ENCODE measurements at regions not wholly inside any gene's neighbourhood (a gene's known extent, or its start where the extent isn't known, plus 50 kb on each side); places are given as distances from the start of the nearest gene placed in this dataset.

DNA sequence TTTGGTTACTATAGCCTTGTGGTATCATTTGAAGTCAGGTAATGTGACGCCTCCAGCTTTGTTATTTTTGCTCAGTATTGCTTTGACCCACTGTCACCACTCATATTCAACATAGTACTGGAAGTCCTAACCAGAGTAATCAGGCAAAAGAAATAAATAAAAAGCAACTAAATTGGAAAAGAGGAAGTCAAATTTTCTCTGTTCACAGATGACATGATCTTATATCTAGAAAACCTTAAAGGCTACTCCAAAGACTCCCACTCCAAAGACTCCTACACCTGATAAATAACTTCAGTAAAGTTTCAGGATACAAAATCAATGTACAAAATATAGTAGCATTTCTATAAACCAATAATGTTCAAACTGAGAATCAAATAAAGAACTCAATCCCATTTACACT, 348.6 kb downstream of the CXXC4 start:
- ATAC-seq = no peak
- Histone ChIP-seq H3K36me3 (no peaks in the 10 kb centered on the region), H3K9me3 (no peaks in the 10 kb centered on the region), H3K27ac (no peak overlapping the region), H3K27me3 (no peaks in the 10 kb centered on the region), H3K4me3 (no peak overlapping the region), H3K4me1 (no peaks in the 10 kb centered on the region)
- no peak for DNase-seq
- intact Hi-C loops (cut with DNase I) = no loop called here
- 92% methylated on average over 1 of the region's 1 CpG for WGBS (ENCODE audit: insufficient coverage, low coverage, low lambda C conversion rate, missing lambda C conversion rate)
- TF ChIP-seq POLR2A (IDR thresholded peaks at IDR 0.05) = no peak
- TF ChIP-seq, protein P1, sequence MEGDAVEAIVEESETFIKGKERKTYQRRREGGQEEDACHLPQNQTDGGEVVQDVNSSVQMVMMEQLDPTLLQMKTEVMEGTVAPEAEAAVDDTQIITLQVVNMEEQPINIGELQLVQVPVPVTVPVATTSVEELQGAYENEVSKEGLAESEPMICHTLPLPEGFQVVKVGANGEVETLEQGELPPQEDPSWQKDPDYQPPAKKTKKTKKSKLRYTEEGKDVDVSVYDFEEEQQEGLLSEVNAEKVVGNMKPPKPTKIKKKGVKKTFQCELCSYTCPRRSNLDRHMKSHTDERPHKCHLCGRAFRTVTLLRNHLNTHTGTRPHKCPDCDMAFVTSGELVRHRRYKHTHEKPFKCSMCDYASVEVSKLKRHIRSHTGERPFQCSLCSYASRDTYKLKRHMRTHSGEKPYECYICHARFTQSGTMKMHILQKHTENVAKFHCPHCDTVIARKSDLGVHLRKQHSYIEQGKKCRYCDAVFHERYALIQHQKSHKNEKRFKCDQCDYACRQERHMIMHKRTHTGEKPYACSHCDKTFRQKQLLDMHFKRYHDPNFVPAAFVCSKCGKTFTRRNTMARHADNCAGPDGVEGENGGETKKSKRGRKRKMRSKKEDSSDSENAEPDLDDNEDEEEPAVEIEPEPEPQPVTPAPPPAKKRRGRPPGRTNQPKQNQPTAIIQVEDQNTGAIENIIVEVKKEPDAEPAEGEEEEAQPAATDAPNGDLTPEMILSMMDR (IDR thresholded peaks at IDR 0.05) = no peak

DNA sequence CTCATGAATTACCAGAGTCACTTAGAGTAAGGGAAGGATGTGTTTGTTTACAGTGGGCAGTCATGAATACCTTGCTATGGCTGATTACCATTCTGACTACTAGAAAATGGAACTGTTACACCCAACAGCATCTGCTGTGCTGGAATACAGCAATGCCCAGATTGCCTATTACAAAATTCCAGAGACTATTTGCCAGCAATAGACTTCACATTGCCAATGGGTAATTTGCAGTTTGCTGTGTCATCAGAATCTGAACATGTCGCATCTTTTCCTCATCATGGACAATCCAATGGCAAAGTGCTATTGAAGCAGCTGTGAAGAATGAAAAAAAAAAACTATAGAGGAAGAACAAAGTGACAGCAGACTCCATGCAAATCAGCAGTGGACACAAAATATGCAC, 356.6 kb downstream of the CXXC4 start:
- no peak overlapping the region for H3K27ac ChIP-seq
- DNase-seq (no peak), ATAC-seq (no peak)
- no peak overlapping the region for H3K4me3 ChIP-seq
- H3K36me3 ChIP-seq = no peaks in the 10 kb centered on the region
- no peak for TF ChIP-seq POLR2A (IDR thresholded peaks at IDR 0.05)
- TF ChIP-seq, protein P1 (IDR thresholded peaks at IDR 0.05) = no peak
- H3K4me1 ChIP-seq = no peaks in the 10 kb centered on the region
- no peaks in the 10 kb centered on the region for H3K9me3 ChIP-seq
- WGBS (ENCODE audit: insufficient coverage, low coverage, low lambda C conversion rate, missing lambda C conversion rate) = 71% methylated on average over 1 of the region's 1 CpG
- H3K27me3 ChIP-seq = no peaks in the 10 kb centered on the region
- intact Hi-C loops (cut with DNase I) = no loop called here

DNA sequence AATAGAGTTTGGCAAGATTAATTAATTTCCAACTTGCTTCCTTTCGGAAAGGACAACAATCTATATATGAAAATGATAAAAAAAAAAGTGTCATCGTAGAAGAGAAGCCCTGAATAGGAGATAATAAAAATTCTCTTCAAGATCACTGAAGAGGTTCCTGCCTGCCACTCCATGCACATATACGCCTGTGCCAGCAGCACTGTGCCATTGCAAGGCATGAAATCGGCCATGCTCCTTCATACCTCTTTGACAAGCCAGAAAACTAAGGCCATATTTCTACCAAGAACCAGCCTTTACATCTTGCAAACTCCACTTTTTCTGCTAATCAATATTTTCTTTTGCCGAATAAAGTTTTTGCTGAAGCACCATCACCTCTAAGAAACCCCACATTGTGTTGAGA, 365.5 kb downstream of the CXXC4 start:
- DNase-seq = no peak
- peak; percentile 50 to 67 (median 58) for ATAC-seq
- intact Hi-C loops (cut with DNase I) = no loop called here
- Histone ChIP-seq H3K9me3 (no peaks in the 10 kb centered on the region), H3K4me3 (peak overlapping the region in 2 of 3 donors; percentile 20 to 21), H3K4me1 (peaks cover 0 to 8% (median 0%) of the 10 kb centered on the region in 4 donors), H3K27ac (peak overlapping the region; percentile 57 to 82 (median 73)), H3K27me3 (no peaks in the 10 kb centered on the region), H3K36me3 (no peaks in the 10 kb centered on the region)
- WGBS (ENCODE audit: insufficient coverage, low coverage, low lambda C conversion rate, missing lambda C conversion rate) = 20% methylated on average over 5 of the region's 5 CpGs
- no peak for TF ChIP-seq POLR2A (IDR thresholded peaks at IDR 0.05)
- TF ChIP-seq, protein P1 (IDR thresholded peaks at IDR 0.05) = no peak

DNA sequence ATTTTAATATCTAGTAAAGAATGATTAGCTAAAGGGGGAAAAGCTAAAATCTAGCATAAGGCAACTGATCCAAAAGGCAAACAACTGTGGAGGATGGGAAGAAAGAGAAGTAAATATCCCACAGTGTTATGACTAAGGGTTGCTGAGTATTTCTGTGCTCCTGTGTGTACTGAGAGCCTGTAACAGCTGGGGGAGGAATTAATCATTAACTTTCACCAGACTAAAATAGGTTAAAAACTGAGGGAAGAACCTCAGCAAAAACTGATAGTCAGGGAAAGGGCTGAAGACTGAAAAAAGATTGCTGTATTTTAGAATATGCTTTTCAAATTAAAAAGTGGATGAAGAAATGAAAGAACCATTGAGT, 365.9 kb downstream of the CXXC4 start:
- peak; percentile 100 for ATAC-seq
- TF ChIP-seq POLR2A (IDR thresholded peaks at IDR 0.05) = no peak
- TF ChIP-seq, protein P1 (IDR thresholded peaks at IDR 0.05) = peak in 1 of 4 donors; percentile 13
- Histone ChIP-seq H3K4me3 (peak overlapping the region in 2 of 3 donors; percentile 20 to 21), H3K27ac (peak overlapping the region; percentile 57 to 82 (median 73)), H3K36me3 (no peaks in the 10 kb centered on the region), H3K27me3 (no peaks in the 10 kb centered on the region), H3K4me1 (peaks cover 0 to 8% (median 0%) of the 10 kb centered on the region in 4 donors), H3K9me3 (no peaks in the 10 kb centered on the region)
- no peak for DNase-seq
- intact Hi-C loops (cut with DNase I) = no loop called here
